ENCODE measurements at regions not wholly inside any gene's neighbourhood (a gene's known extent, or its start where the extent isn't known, plus 50 kb on each side); places are given as distances from the start of the nearest gene placed in this dataset.
"Not testable (repeated sequence)": the region's sequence is repeated elsewhere in the genome, so short reads cannot be mapped to it uniquely, and the experiment has no call there.

DNA sequence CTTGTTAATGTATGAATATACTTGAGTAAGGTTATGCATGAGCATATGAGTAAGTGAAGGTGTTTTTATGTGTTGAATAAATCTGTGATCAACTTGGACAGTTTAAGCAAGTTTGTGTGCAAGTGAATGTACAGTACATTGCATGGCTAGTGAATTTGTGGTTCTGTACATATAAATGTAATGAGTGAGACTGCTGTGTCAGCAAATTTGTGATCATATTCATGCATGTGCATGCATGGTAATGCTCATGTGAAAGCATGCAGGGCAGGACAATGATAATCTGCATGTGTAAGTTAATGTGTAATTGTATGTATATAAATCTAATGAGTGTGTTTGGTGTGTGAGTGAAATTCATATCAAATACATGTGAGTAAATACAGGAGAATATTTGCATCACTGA lies 188.5 kb downstream of the PWWP3B start:
- intact Hi-C loops (cut with micrococcal nuclease), result no loop called here

DNA sequence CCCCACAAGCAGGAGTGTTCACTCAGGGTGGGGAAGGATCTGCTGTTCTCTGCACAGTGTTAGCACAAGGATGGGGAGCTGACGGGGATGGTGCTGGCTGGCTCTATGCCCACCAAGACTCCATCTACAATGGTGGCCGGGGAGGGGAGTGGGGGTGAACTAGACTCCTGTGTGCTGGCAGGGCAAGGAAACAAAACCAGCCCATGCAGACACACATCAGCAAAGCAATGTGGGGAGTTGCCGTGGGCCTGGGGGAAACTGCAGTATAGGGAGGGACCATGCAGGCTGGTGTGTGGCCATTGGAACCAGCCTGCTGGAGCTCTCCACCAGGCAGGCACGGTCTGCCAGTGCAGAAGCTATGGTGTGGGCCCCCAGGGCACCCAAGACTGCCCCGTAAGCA lies 195.1 kb downstream of the PWWP3B start:
- intact Hi-C loops (cut with micrococcal nuclease), result no loop called here

DNA sequence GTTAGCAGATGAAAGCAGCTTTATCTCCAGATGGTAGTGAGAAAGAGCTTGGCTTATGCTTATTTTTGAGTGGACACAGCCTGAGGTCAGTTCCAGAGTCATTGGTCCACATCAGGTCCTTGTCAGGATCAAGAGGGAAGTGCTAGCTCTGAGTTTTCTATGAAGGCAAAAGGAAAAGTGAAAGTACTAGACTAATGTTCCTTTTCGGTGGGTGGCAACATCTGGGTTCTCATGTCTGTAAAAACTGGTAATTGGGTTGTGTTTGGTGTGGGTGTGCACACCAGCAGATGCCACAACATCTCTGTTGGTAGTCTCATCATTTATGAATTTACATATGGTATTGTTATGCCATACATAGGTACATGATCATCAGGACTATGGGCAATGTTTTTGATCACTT lies 210.5 kb downstream of the PWWP3B start:
- intact Hi-C loops (cut with micrococcal nuclease), result no loop called here

DNA sequence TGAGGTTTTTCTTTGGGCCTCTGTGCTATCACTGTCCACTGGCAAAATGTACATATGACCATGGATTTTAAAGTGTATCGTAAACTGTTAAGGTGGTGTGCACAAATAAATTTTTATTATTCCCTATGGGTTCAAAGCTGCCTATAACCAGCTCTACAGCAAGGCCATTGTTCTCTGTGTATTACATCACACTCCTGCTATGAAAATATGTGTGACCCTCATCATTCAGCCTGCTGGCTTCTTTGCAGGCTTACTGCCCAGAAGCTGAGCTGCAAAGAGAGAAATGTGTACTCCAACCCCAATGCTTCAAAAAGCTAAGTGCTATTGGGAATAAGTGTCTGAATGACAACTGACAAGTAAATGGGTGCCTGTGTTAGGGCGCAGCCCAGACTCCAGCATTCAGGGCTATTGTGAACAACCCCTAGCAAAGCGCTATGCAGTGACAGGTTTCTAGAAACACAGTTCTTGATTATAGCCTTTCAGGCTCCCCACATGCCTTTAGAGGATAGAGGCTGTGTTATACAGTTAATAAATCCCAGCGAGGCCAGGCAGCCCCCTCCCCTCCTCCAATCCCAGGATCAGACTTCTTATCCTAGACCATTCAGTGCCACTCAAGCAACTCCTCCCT lies 220.4 kb upstream of the RADX start:
- intact Hi-C loops (cut with micrococcal nuclease), result no loop called here

DNA sequence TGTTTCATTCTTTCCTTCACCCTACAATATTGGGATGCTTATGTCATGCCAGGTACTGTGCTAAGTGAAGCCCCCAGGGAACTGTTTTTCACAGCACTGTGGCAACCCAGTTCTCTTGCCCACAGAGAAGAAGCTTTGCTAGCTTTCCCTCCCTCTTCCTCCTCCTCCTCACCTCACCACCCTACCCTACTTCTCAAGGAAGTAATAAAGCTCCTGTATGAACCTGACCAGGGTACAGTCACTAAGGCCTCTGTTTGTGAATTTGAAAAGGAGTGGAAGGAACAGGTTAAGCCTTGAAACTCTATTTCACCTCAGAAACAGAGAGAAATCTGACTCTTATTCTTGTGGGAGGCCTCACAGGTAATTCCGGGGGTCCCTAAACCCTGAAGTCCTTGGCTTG lies 219.4 kb upstream of the RADX start:
- intact Hi-C loops (cut with micrococcal nuclease), result no loop called here

DNA sequence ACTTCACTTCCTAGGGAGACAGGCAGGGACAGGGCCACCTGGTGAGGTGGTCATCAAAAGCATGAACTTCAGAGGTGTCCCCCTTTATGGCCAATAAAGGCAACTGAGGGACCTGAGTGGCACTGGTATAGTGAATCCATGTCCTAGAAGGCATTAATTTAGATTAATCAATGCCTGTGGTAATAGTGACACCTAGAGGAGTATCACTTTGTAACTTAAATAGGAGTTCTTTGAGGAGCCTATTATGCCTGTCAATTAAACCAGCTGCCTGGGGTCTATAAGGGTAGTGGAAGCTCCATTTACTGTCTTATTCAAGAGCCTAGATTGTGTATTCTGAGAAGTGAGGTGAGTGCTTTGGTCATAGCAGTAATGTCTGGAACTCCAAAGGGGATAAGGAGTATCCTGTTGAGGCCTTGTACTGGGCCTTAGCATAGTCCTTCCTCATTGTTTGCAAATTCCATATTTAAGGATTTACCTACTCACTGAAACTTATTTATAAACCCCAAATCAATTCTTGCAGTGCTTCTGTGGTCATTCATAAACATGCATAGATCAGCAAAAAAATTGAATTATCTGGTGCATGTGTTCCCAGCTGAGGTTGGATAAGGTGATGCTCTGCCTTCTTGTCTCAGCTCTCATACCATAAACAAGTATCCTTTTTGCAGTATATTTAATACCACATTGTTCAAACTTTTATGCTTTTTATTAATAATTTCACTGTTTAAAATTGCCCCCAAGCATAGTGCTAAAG lies 213.8 kb upstream of the RADX start:
- intact Hi-C loops (cut with micrococcal nuclease), result loop anchor here (2.0 kb wide), 1 partner anchor 521 kb away; no protein-coding TSS in a partner anchor

DNA sequence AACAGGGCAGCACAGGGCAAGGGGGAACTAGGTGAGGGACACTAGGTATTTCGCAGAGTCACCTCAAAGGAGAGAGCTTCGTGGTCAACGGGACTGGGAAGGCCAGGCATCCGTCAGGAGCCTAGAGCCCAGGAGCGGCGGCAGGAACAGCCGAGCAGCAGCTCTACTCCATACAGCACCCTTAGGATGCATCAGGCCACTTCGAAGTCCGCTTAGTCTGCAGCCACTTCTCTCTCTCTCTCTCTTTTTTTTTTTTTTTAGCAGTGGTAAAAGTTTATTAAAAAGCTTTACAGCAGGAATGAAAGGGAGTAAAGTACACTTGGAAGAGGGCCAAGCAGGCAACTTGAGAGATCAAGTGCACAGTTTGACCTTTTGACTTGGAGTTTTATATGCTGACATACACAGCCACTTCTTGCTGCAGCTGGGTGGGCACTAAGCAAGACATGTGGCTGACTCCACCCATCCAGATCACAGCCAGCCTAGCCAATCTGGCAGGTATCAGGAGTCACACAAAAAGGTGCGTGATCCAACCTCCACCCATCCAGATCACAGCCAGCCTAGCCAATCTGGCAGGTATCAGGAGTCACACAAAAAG lies 209.7 kb upstream of the RADX start:
- intact Hi-C loops (cut with micrococcal nuclease), result no loop called here

DNA sequence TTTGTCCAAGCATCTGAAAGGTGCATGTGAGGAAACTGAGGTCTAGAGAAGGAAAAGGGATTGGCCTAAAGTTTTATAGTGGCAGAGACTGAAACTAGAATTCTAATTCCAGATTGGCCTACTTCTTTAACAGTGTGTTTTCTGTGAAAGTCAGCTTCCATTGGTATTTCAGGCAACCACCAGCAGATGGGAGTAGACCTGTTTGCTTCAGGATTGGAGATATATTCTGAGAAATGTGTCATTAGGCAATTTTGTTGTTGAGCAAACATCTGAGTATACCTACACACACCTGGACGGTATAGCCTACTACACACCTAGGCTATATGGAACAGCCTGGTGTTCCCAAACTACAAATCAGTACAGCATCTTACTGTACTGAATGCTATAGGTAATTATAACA lies 207.3 kb upstream of the RADX start:
- intact Hi-C loops (cut with micrococcal nuclease), result no loop called here

DNA sequence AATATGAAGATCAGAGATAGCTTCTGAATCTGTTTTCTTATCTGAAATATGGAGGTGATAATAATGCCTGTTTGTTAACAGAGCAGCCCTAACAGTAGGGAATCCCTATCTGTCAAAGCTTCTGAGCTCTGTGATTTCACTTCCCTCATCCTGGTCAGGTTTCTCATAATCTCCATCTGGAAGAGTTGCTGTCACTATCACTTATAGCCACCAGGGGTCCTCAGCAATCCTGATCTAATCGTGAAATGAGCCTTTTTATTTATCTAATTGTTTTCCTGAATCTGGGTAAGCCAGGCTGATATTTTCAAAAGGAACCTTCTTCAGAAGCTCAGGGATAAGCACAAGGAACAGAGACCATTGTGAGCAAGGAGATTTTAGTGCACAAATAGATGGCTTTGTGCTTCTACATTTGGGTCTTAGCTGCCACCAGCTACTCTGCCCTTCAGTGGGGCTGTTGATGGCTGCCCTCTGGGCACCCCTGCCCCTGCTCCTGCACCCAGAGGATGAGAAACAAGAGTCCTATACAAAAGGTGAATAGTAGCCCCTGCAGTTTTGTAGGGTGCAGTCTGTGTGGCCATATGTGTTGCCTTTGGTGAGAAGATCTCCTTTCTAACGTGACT lies 196.4 kb upstream of the RADX start:
- intact Hi-C loops (cut with micrococcal nuclease), result loop anchor here (1.0 kb wide), 1 partner anchor 376 kb away; no protein-coding TSS in a partner anchor

DNA sequence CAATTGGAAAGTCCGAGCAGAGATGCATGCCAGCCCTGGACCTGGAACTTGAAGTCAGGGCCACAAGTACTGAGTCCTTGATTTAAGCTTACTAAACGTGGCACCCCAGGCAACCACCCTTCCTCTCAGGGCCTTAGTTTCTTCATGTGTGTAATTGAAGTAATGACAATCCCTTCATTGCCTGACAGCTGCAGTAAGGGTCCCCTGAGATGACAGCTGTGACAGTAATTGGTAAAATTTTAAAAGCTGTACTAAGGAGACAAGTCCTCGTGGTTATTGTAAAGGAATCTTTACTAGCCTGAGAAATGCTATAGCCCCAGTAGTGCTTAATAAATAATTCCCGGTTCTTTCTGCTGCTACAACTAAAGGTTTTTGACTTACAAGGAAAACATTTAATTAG lies 175.1 kb upstream of the RADX start:
- intact Hi-C loops (cut with micrococcal nuclease), result no loop called here

DNA sequence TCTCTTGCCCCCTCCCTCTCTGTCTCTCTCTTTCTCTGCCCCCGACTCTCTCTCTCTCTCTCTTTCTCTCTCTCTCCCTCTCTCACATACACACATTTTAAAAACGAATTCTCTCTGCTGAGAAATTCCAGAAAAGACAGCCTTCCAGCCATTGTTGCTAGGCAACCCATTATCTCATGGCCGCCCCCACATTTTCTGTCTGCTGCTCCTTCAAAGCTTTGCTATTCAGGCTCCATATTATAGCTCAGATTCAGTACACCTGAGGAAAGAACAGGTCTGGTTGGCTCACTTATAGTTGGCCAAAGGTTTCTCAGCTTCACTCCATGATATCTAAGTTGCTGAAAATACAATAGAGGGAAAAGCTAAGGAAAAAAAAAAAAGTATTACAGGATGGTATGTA lies 174.4 kb upstream of the RADX start:
- intact Hi-C loops (cut with micrococcal nuclease), result no loop called here

DNA sequence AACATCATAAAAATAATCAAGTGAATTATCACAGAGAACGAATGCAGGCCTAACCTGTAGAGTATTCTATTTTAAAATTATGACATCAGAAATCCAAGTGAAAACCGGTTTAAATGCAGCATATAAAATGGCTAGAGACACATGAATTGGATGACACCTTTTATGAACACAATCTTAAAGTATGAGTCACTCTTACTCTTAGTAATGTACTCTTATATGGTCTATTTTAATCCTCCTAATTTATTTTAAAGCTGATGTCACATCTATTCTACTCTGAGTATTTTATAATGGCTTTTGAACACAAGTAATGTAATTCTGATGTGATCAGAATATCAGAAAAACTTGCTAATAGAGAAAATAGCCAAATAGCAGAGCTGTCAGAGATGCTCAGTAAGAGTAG lies 161.4 kb upstream of the RADX start:
- intact Hi-C loops (cut with micrococcal nuclease), result no loop called here

DNA sequence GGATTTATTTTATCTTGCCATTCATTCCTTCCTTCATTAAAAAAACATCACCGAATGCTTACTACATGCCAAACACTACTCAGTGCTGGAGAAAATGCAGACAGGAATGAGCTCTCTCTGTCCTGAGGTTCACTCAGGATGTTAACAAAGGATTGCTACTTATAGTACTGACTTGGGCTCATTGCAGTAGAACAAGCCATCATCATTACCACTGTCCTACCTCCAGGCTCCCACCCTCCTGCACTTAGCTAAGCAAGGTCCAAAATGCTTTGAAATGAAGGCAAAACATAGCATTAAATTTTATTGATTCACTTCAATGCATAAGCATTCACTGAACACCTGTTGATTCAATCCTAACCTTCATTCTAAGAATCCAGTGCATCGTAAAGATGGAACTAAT lies 159.8 kb upstream of the RADX start:
- intact Hi-C loops (cut with micrococcal nuclease), result no loop called here

DNA sequence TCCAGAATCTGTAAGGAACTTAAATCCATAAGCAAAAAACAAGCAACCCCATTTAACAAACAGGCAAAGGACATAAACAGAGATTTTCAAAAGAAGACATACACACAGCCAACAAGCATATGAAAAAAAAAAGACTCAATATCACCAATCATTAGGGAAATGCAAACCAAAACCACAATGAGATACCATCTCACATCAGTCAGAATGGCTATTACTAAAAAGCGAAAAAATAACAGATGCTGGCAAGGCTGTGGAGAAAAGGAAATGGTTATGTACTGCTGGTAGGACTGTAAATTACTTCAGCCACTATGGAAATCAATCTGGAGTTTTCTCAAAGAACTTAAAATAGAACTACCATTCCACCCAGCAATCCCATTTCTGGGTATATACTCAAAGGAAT lies 156.8 kb upstream of the RADX start:
- intact Hi-C loops (cut with micrococcal nuclease), result no loop called here

DNA sequence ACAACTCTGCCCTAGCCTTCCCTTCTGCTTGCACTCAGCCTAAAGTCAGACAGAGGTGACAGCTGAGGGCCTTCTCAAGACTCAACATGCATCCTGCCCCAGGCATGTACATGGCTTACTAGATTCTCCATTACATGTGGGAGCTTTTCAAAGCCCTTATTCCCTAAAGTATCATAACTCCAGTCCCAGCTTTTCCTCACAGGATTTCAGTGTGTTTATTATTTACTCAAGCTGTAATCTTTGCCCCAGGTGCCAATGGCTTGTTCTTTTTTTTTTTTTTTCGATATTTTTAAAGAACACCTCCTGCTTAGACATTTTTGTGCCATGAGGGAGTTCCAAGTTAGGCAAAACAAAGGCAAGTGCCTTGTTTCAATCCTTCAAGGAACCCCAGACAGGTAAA lies 154.0 kb upstream of the RADX start:
- intact Hi-C loops (cut with micrococcal nuclease), result no loop called here

DNA sequence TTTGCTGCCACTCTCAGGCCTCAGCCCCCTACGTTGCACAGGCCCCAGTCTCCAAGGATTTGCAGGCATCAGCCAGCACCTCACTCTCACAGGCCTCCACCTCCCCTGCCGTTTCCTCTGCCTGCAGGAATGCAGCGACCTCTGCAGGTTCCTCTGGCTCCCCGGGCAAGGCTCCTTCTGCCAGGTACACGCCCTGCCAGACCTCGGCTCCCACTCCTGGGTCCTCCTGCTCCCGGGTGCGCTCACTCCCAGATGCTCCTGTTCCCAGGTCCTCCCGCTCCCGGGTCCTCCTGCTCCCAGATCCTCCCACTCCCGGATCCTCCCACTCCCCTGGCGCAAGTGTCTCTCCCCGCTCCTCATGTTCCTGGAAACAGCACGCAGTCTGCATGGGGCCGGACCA lies 144.4 kb upstream of the RADX start:
- intact Hi-C loops (cut with micrococcal nuclease), result no loop called here

DNA sequence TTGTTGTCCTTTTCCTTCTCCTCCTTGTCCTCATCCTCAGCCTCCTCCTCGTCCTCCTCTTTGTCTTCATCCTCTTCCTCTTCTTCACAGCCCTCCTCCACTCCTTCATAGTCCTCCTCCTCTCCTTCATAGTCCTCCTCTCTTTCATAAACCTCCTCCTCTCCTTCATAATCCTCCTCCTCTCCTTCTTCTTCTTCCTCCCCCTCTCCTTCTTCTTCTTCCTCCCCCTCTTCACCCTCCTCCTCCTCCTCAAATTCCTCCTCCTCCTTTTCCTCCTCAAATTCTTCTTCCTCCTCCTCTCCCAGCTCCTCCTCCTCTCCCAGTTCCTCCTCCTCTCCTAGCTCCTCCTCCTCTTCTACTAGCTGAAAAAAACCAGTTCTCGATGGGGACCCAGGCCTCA lies 143.8 kb upstream of the RADX start:
- intact Hi-C loops (cut with micrococcal nuclease), result no loop called here

DNA sequence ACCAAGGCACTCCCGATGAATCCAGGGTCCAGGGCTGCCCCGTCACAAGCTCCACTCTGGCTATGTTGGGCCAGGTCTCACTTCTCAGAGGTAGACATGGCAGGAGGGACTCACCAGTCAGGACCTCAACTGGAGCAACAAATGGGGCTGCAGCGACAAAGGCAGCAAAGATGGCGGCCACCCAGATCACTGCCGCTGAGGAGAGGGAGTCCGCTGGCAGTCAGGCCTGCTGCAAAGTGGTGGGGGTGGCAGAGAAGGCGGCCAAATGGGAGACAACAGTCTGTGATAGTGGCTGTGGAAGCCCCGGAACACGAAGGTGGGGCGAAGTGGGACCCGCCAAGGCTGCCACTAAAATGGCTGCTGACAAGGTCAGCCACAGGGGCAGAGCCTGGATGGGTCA lies 143.3 kb upstream of the RADX start:
- intact Hi-C loops (cut with micrococcal nuclease), result no loop called here

DNA sequence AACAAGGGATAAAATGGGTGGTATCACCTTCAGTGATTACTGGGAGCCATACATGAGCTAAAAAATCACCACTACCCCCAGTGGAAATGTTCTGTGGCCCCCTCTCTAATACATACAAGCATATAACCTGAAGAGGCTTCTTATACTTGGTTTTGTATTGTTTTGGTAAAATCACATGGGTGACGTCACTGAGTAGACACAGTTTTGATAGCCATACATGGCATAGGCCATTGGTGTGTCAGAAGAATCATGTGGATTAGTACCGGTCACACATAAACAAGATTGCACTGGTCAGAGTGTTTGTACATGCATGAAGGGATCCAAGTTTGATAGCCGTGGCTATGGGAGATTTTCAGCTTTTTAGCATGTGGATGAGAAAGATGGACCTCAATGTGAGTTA lies 131.9 kb upstream of the RADX start:
- intact Hi-C loops (cut with micrococcal nuclease), result loop anchor here (2.0 to 10.0 kb wide), 3 partner anchors 247 to 1415 kb away; partner anchors contain the start of gene RNF128

DNA sequence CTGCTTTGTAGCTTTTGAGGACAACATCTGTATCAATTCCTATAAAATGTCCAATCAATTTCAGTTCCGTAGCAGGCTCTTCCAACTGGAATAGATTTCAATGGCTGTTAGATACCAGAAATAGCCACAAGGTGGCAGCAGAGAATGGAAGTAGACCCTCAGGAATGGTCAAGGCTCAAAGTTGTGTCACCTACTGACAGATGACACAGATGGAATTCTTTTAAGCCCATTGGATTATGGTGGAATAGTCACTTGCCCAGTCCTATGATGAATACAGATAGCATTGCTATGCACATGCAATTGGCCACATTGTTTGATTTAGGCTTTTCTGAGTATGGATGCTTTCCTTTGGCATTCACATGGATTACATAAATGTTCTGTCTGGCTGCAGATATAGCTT lies 130.4 kb upstream of the RADX start:
- intact Hi-C loops (cut with micrococcal nuclease), result loop anchor here (1.0 to 10.0 kb wide), 4 partner anchors 246 to 1413 kb away; partner anchors contain the start of gene RNF128

DNA sequence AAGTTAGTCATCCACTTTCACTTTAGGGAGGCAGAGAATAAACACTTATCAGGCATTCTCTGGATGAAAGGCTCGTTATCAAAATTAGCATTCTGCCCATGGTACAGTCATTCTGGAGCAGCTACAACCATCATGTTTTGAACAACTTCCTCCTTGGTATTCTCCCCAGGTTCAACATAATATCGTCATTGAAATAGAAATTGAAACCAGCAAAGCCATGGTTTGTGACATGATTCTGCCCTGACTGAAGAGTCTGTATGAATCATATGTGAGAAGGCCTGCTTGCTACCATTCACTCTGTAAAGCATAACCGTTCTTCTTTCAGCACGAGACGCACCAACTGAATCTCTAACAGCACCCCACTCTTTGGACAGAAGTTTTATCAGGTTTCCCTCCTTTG lies 127.5 kb upstream of the RADX start:
- intact Hi-C loops (cut with micrococcal nuclease), result loop anchor here (1.0 to 10.0 kb wide), 6 partner anchors 127 to 1607 kb away; partner anchors contain the start of genes ATG4A, PRPS1, PSMD10 and RADX

DNA sequence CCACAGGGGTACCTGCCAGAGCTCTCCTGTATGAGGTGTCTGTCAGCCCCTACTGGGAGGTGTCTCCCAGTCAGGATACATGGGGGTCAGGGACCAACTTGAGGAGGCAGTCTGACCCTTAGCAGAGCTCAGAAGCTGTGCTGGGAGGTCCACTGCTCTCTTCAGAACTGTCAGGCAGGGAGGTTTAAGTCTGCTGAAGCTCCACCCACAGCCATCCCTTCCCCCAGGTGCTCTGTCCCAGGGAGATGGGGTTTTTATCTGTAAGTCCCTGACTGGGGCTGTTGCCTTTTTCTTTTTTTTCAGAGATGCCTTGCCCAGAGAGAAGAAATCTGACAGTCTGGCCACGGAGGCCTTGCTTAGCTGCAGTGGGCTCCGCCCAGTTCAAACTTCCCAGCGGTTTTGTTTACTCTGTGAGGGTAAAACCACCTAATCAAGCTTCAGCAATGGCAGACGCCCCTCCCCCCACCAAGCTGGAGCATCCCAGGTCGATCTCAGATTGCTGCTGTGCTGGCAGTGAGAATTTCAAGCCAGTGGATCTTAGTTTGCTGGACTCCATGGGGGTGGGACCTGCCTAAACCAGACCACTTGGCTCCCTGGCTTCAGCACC lies 118.5 kb upstream of the RADX start:
- intact Hi-C loops (cut with micrococcal nuclease), result not testable (repeated sequence)

All from T-helper 1 cell treated with Interleukin-12 subunit alpha and Interleukin-12 subunit beta and Interleukin-4 antibody, amounts not matched to agents 30 ng/mL and 1 ng/mL, for 36 hours (primary cell).